GM19395 (cell line): ENCODE measurements at regions not wholly inside any gene's neighbourhood (a gene's known extent, or its start where the extent isn't known, plus 50 kb on each side); places are given as distances from the start of the nearest gene placed in this dataset.
A peak's percentile ranks its signal among the peaks of the same experiment; 100 is the strongest.
"Not testable (repeated sequence)": the region's sequence is repeated elsewhere in the genome, so short reads cannot be mapped to it uniquely, and the experiment has no call there.

ENCODE experiments used
- ATAC-seq: cut with Tn5 transposase; IDR thresholded peaks from one replicate; pipeline ENCODE4 v1.9.1; 2021; ENCODE audit warnings: mild to moderate bottlenecking, moderate library complexity; ENCODE audit not compliant: unreplicated experiment

DNA sequence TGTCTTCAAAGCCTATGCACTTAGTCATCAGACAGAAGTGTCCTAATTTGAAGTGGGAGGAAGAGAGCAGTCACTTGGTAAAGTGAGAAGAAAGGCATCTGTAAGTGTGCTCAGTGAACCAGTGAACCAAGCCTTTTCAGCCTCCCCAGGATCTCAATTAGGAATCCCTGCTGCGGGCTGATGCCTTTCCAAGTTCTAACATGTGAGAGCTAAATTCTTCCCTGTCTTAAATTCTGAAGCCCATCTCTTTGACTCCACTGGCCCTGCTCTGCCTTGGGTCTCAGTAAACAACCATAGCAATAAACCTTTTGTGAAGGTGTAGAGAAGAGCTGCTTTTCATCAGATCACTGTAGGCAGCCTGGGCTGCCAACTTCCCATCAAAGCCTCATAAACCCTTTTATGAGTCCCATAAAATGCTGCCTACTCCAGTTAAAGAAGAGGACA lies 701.2 kb upstream of the LCORL start:
- ATAC-seq, result no peak

DNA sequence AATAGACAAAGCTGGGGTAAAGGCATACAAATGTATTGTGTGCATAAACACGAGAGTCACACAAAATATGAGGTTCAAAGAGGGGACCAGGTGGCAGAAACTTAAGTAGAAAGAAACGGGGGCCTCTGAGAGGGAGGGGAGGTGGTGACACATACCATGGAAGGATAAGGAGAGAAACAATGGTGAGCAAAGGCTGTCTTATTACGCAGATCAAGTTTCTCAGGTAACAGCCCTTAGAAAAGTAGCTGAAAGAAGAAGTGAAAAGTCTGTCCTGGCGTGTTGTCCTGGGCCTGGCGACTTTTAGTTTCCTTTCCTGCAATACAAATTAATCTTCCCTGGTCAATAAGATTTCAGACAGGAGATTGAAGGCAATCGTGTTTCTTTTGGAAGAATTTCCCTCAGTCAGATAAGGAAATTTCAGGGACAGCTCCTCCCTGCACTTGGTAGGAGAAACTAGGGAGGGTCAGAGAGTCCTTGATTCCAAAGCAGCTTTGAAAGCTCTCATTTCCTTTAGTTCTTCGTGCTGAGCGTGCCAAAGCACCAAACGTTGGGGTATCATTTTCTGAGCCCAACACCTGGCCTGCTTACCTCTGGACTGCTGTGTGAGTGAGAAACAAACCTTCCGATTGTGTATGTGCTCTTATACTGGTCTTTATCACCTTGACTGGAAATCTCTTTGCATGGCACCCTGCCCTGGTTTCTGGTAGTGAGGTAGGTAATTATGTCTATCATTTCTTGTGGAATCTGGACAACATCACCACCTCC lies 676.7 kb upstream of the LCORL start:
- ATAC-seq, result no peak

DNA sequence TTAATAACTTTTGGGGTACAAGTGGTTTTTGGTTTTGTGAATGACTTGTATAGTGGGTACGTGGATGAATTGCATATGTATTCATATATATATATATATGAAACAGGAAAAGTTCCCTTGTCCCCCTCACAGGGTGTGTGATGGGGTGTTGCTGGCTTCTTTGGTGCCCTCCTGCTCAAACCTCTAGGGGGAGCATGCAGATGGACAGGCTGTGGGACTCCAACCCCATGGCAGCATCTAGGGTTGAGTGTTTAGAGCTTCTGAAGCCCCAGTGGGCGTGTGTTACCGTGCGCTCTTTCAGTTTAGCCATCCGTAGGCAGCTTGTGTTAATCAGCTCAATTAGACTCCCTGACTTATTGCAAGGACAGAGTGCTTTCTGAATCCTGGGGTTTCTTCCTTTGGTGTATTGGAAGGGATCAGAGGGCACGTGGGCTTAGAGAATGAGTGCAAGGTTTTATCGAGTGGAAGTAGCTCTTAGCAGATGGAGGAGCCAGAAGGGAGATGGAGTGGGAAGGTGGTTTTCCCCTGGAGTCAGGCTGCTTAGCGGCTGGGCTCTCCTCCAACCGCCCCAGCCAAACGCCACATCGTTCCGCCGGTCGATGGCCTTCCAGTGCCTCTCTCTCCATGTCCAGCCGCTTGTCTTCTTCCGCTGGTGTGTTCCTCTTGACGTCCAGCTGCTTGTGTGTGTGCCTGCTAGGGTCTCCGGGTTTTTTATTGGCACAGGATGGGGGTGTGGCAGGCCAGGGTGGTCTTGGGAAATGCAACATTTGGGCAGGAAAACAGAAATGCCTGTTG lies 674.4 kb upstream of the LCORL start:
- no peak for ATAC-seq

DNA sequence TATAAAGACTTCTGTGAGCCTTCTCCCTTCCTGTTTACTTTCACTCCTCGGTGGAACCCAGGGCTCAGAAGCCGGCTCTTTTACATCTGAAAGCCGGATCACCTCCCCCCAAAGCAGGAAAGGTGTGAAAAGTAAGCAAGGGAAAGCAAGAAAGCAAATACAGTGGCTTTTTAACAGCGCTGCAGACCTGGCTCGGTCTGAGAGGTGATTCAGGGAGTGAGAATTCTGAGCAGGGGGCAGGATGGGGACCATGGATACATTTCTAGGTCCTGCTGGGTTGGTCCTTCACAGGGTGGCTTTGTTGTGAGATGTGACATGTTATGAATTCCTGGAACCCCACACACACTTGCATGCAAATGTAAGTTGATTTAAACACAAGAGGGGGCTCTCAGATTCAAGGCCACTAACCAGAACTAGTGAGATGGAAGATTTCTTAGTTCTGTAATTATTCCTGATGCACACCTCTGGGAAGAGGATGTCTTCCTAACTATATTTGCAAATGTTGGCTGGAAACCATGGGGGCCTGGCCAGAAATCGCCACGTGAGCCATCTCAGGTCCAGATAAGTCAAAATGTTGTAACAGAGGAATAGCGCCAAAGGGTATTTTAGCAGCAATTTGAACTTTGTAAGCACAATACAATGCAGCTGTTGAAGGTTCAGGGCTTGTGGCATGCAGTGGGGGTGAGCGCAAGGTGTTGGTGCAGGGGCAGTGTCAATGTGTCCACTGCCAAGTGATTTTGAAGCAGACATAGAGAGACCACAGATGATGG lies 670.1 kb upstream of the LCORL start:
- no peak for ATAC-seq

DNA sequence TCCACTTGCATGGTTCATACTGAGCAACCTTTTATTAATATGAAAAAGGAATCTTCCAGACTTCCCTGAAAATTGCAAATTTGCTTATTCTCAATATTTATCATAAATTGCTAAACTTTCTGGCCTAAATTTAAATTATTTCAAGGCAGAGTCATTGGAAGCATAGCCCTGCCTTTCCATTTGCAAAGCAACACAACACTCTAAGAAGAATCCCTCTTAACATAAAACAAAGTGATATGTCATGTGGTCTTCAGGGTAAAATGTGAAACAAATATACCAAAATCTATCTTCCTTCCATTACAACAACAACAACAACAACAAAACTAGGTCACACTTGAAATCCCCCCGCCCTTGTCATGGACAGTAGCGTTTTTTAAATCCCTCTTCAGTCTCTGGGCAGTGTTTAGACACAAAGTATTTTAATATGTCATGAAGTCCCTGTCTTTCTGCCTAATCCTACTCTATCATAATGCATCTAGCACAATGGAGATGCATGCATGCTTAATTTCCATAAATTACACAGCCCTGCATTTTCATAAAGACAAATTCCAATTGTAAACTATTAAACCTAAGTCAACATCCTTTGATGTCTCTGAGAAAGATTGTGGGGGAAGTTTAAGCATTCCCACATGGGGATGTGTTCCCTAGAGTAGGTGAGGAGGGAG lies 668.9 kb upstream of the LCORL start:
- ATAC-seq, result no peak

DNA sequence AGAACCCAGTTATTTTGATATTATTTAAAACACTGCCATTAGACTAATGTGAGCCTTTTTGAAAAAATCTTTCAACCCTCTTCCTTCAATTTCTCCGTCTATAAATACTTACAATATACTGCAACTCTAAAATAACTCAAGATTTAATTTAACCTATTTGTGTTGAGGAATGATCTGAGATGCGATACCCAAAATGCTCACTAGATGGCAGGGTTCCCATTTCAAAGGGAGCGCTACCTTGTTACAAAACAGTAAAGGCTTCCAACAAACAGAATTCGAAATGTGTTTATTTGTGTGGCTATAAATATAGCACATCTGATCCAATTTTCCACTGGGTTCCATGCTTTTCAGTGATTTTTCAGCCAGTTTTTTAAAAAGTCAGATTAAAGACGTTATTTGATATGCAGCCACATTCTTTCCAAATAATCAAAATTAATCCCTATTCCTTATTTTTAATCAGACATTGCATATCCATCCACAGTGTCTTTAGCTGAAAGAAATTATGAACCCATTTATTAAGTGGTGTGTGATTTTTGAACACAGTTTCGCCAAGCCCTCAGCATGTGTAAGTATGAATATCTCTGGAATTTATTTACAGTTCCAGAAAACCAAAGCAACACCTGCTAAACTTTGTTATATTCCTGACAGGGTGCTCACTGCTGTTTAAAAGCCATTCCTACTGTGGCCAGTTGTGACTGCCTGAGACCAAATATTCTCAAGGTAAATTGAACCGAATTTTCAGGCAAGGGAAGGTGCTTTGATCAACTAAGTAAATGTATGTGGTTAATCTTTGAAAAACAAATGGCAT lies 668.0 kb upstream of the LCORL start:
- ATAC-seq, result peak; percentile 83

DNA sequence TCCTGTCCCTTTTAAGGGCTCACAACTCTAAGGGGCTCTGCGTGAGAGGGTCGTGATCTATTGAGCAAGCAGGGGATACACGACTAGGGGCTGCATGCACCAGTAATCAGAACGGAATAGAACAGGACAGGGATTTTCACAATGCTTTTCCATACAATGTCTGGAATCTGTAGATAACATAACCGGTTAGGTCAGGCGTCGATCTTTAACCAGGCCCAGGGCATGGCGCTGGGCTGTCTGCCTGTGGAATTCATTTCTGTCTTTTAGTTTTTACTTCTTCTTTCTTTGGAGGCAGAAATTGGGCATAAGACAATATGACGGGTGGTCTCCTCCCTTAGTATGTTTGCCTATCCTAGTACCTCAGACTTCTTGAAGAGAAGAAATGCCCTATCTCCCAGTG lies 666.8 kb upstream of the LCORL start:
- ATAC-seq, result not testable (repeated sequence)

DNA sequence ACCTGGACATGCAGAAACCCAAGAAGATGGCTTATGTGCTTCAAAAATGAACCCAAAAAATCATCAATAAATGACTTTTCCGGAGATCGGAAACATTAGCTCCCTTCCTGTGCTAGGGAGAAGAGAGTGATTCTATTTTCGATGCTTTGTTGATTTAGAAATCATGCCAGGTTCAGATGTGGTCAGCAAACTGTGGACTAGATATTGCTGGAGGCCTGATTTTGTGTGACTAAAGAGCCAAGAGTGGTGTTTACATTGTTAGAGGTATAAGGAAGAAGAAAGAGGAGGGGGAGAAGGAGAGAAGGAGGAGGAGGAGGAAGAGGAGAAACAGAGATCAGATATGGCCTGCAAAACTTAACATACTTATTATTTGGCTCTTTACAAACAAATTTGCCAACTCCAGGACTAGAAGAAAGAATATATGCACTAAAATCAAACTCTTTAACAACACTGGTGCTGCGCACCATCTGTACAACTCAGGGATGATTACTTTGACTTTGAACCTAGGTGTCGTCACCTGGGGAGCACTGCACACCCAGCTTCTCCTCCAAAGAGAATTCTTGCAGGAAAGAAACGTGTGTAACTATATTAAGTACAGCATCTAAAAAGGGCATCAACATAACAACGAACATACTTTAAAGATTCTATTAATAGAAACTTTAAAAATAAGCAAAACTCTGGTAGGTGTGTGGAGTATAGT lies 664.9 kb upstream of the LCORL start:
- no peak for ATAC-seq

DNA sequence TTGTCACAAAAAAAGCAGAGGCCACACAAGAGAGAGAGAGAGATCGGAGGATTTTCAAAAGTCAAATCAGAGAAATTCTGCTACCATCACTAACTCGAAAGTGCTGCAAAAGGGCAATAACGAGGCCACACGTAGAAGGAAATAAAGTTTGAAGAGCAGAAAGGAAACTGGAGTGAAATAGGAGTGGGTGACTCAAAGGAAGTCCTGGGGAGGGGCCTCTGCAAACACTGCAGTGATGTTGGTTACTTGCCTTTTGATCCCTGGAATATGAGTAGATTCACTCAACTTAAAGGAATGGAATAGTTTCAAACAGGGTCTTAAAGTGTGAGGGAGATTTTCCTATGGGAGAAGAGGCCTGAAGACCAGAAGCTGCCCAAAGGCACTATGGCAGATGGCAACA lies 663.4 kb upstream of the LCORL start:
- ATAC-seq, result no peak

DNA sequence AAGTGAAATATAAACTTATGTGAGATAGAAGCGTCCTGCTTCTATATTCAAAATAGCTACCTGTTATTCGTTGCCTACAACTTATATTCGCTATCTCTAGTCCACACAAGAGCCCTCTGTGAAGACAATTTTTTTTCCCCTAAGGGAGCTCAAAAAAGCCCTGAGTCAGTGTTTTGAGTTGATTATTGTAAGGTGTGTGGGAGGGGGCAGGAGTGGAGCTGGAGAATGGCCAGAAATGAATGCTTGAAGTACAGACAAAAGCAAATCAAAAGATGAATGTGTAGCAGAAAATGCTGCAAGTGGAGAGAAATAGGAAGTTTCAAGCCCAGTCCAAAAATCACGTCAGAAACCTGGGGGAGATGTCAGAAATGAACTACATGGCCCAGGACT lies 655.0 kb upstream of the LCORL start:
- ATAC-seq, result no peak

DNA sequence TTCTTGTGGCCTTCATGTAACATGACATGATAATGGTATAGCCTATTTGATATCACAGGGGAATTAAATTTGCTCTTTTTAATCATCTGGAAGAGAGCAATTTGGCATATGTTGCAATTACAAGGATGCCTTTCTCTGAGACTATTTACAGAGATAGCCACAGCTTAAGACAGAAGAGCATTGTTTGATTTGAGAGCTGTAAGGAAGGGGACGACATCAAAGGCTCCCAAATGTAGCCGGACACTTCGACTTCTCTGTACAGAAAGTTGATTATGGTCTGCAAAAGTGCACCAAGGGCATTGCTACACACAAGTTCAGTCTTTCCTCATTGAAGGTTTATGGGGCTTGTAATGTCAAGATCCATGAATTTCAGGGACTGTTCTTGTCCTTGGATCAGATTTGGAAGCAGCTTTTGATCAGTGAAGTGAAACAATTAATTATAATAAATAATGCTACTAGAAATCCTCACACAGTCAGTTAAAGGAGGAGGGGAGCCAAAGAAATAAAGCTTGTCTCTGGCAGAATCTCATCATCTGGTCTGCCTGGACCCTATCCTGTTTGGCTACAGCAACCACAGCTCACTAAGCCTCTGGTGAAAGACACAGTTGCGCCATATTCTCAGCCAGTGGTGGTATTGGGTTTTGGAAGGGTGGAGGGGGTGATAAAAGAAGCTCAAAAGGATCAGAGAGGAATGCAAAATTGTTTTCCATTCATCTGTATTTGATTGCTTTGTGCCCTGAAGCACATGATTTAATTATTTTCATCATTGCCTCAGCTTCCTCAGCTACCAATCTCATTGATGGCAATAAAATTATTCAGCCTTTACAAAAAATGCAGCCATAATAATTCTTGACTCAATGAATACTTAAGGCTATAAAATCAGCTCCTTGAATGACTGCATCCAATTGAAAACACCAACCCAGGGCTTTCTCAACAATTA lies 654.3 kb upstream of the LCORL start:
- no peak for ATAC-seq

DNA sequence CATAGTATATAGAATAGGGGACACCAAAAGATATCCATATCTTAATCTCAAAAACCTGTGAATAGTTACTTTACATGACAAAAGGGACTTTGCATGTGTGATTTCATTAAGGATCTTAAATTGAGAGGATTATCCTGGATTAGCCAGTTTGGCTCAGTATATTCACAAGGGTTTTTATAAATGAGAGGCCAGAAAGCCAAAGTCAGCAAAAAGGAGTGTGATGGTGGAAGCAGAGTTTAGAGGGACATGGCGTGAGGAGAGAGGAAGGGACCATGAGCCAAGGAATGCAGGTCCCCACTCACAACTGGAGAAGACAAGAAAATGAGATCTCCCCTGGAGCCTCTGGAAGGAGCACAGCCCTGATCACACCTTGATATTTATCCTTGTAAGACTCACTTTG lies 648.5 kb upstream of the LCORL start:
- no peak for ATAC-seq

DNA sequence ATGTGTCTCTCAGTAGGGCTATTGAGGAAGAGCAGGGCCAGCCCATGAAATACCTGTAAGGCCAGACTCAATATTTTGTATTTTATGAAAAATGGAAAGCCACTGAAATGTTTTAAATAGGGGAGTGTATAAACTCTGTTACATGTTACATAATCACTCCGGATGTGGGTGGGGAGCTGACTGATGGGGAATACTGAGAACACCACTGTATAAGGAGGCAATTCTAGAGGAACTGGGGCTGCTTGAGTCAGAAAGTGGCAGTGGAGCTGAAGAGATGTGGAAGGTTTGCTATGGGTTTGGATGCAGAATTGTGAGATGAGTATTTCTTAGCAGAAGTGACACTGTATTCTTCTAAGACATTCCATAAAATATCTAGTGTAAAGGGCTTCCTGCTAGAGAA lies 647.8 kb upstream of the LCORL start:
- no peak for ATAC-seq

DNA sequence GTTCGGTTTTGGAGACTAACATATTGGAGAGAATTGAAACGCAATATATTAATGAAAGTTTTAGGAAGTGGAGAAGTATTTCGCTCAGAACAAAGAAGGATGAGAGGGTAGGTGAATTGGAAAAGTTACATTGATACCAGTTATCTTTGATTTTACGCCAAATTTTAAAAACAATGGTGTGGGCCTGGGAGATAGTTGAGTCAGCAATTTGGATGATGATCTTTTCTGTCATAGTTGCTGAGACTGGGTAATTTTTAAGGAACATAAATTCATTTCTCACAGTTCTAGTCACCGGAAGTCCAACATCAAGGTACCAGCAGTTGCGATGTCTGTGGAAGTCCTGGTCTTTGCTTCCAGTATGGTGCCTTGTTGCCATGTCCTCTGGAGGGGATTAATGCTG lies 644.8 kb upstream of the LCORL start:
- no peak for ATAC-seq

DNA sequence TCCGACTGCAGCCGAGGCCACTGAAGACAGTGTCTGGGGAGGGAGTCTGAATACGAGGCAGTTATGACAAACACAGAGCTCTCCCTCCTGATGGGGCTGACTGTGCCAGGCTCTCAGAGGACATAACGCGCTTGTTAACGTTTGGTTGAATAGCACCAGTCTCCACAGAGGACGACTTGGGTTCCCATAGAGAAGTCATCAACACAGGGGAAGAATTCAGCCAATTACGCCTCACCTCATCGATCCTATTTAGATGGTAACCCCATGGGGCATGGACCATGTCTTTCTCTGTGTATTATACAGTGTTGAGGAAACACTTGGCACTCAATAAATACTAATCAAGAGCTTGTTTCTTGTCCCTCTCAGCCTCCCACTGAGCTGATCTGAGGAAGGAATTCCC lies 642.6 kb upstream of the LCORL start:
- no peak for ATAC-seq

DNA sequence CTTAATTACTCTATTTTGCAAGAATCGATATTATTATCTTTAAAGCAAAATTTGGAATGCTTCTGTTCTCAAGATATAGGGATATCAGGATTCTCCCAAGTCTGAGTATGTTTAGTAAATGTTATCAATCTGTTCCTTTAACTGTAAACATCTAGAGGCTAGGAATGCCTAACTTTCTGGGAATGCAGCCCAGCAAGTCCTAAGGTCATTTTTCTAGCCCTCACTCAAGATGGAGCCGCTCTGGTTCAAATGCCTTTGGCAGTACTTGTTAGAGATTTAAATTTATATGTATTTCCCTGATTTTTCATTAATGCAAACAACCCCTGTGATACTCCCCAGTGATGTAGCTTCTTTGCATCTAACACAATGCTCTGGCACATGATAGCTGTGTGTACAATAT lies 623.8 kb upstream of the LCORL start:
- no peak for ATAC-seq

DNA sequence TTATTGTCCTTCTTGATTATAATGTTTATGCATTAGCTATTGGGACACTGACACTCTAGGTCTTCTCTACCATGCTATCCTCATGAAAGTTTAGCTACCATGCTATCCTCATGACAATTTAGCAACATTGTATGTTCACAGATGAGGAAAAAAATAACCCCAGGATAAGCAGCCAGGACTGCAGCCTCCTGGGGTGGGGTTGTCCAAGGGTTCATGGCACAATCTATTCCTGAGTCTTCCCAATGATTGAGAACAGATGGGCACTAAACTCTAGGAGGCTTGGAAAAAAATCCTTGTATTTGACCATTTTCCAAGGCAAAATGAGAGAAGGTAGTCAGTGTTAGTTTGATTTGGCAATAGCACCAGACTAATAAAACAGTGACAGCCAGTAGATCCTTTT lies 619.8 kb upstream of the LCORL start:
- ATAC-seq, result no peak

DNA sequence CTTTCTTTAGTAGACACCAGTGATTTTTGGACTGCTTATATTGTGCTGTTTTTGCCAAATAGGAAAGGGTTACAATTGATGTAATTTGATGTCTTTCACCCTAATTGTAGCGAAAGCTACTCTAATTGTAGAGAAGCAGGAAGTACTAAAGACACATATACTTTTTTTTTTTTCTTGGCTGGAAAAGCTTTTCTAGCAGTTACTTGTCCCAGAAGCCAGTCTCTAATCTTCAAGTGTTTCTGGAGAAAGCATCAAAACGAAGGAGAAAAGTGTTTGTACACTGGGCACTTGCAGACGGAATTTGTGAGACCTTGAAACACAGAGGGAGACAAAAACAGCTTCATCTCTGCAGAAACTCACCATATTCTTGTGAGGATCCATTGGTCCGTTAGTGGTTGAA lies 616.5 kb upstream of the LCORL start:
- no peak for ATAC-seq
